Stomach (tissue), 8 donors: ENCODE measurements at regions not wholly inside any gene's neighbourhood (a gene's known extent, or its start where the extent isn't known, plus 50 kb on each side); places are given as distances from the start of the nearest gene placed in this dataset.
A peak's percentile ranks its signal among the peaks of the same experiment; 100 is the strongest.

Experiments used
- DNase-seq, 2 donors: peaks; one replicate each; pipeline versions ENCODE4 v3.0.0 to v3.0.0-alpha.2; 2013 to 2019
- H3K27ac ChIP-seq, 5 donors: fragments of 200-600 bp in 4 of 5; sonication (generic) in 4 of 5; one replicate each; pipeline ENCODE4 v1.5.1; 2013 to 2019; ENCODE audit warnings: mild to moderate bottlenecking in 1 of 5, moderate library complexity in 1 of 5
- H3K27me3 ChIP-seq, 3 donors: fragments of 200-600 bp; sonication (generic); one replicate each; pipeline ENCODE4 v1.5.1; 2017 to 2019; ENCODE audit warnings: mixed run types in 1 of 3
- H3K36me3 ChIP-seq, 4 donors: fragments of 200-600 bp; sonication (generic); 1 replicate in 3 of 4; 2 replicates in 1 of 4; pipeline ENCODE4 v1.5.1; 2016 to 2019
- H3K4me1 ChIP-seq, 4 donors: fragments of 200-600 bp; sonication (generic); one replicate each; pipeline ENCODE4 v1.5.1; 2016 to 2019
- H3K4me3 ChIP-seq, 4 donors: fragments of 200-600 bp; sonication (generic) in 3 of 4; one replicate each; pipeline ENCODE4 v1.5.1; 2016 to 2019; ENCODE audit warnings: mild to moderate bottlenecking in 1 of 4
- H3K9me3 ChIP-seq, 4 donors: fragments of 200-600 bp; sonication (generic); one replicate each; pipeline ENCODE4 v1.5.1; 2016 to 2019
- CTCF ChIP-seq, 7 experiments: fragments of 450-650 bp in 4 of 7; fragments of 200-600 bp in 3 of 7; sonication (generic) in 3 of 7; IDR thresholded peaks; one replicate each; pipeline ENCODE4 v1.5.1; 2016 to 2019; ENCODE audit warnings: antibody characterized with exemption in 7 of 7, control low read depth in 2 of 7, mild to moderate bottlenecking in 1 of 7
- EP300 ChIP-seq: sonication (generic); formaldehyde crosslinking; IDR thresholded peaks from one replicate; pipeline ENCODE4 v1.6.1; 2017; ENCODE audit warnings: antibody characterized with exemption
- POLR2A ChIP-seq, 4 donors: fragments of 450-650 bp; IDR thresholded peaks; one replicate each; pipeline ENCODE4 v1.6.1; 2016; ENCODE audit warnings: antibody characterized with exemption in 4 of 4, control low read depth in 2 of 4, mild to moderate bottlenecking in 1 of 4, moderate library complexity in 1 of 4
- POLR2AphosphoS5 ChIP-seq, 3 donors: sonication (generic); formaldehyde crosslinking; IDR thresholded peaks; one replicate each; pipeline ENCODE4 v1.6.1; 2016; ENCODE audit warnings: antibody characterized with exemption in 3 of 3
- WGBS, 5 donors: extraction: QIAGEN DNeasy Blood & Tissue Kit in 3 of 5; methylation state at CpG; one replicate each; pipeline versions ENCODE4 v1.1.5 to v1.1.7; 2013 to 2018; 5-methylcytosine and 5-hydroxymethylcytosine counted together
- intact Hi-C: fragments of 100-400 bp; cut with DNase I; formaldehyde crosslinking; loops from one replicate; pipeline ENCODE4 v1.15.1; 2023; ENCODE audit warnings: low total_unique reads
- donor health status: healthy with polysubstance abuse.
- donor health status: Bipolar disorder and iron deficiency.
- donor health status: healthy.

- WGBS, 5 donors: 48 to 55% (median 51%) methylated on average over 1 of the region's 1 CpG
- DNase-seq: peak in 1 of 2 donors; percentile 1
- Histone ChIP-seq H3K36me3 (no peaks in the 10 kb centered on the region), H3K4me3 (no peak overlapping the region), H3K4me1 (no peaks in the 10 kb centered on the region), H3K9me3 (peaks cover 0 to 7% (median 0%) of the 10 kb centered on the region in 4 donors), H3K27ac (no peak overlapping the region), H3K27me3 (no peaks in the 10 kb centered on the region)
- TF ChIP-seq CTCF (IDR thresholded peaks at IDR 0.05) (no peak), POLR2A (IDR thresholded peaks at IDR 0.05) (no peak), POLR2AphosphoS5 (IDR thresholded peaks at IDR 0.05) (no peak), EP300 (no peak)
- intact Hi-C loops: no loop called here
These were observed 721.2 kb downstream of the LUZP2 start for GRCh38 chr11:25218036-25218435.

DNA sequence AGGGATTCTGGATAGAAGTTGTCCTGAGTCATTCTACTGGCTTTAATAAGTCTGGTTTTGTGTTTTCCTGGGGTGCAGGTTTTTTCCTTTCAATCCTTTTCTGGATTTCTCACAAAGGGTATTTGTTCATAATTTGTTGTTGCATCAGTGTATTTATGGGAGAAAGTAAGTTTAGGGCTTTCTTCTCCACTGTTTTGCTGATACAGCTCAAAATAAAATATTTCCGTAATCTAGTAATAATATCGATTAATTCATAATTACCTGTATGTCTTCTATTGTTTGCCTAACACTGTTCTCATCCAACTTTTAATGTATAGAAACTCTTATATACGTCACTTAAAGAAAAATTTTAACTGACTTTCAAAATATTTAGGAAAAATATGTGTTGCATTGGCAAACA lies 728.2 kb downstream of the LUZP2 start:
- Histone ChIP-seq H3K4me3 (no peak overlapping the region), H3K4me1 (no peaks in the 10 kb centered on the region), H3K9me3 (peaks cover 0 to 7% (median 2%) of the 10 kb centered on the region in 4 donors), H3K27me3 (no peaks in the 10 kb centered on the region), H3K36me3 (no peaks in the 10 kb centered on the region), H3K27ac (no peak overlapping the region)
- TF ChIP-seq POLR2A (IDR thresholded peaks at IDR 0.05) (no peak), CTCF (IDR thresholded peaks at IDR 0.05) (no peak), EP300 (no peak), POLR2AphosphoS5 (IDR thresholded peaks at IDR 0.05) (no peak)
- 52 to 92% (median 85%) methylated on average over 3 of the region's 3 CpGs for WGBS, 5 donors
- DNase-seq: no peak
- intact Hi-C loops: no loop called here

- Histone ChIP-seq H3K4me3 (no peak overlapping the region), H3K27ac (no peak overlapping the region), H3K4me1 (no peaks in the 10 kb centered on the region), H3K36me3 (no peaks in the 10 kb centered on the region), H3K27me3 (no peaks in the 10 kb centered on the region), H3K9me3 (peaks cover 0 to 11% (median 2%) of the 10 kb centered on the region in 4 donors)
- TF ChIP-seq EP300: no peak
- no peak for TF ChIP-seq POLR2A (IDR thresholded peaks at IDR 0.05)
- no peak for TF ChIP-seq POLR2AphosphoS5 (IDR thresholded peaks at IDR 0.05)
- no peak for TF ChIP-seq CTCF (IDR thresholded peaks at IDR 0.05)
- intact Hi-C loops: no loop called here
- no peak for DNase-seq
These were observed 746.1 kb downstream of the LUZP2 start for GRCh38 chr11:25242928-25243327.

GRCh38 chr11:25244126-25244525 lies 747.3 kb downstream of the LUZP2 start:
- H3K27ac ChIP-seq: no peak overlapping the region
- no peaks in the 10 kb centered on the region for H3K4me1 ChIP-seq
- WGBS, 5 donors: 92 to 97% (median 93%) methylated on average over 2 of the region's 2 CpGs
- H3K27me3 ChIP-seq: no peaks in the 10 kb centered on the region
- intact Hi-C loops: no loop called here
- H3K36me3 ChIP-seq: no peaks in the 10 kb centered on the region
- no peak overlapping the region for H3K4me3 ChIP-seq
- peaks cover 0 to 11% (median 2%) of the 10 kb centered on the region in 4 donors for H3K9me3 ChIP-seq
- no peak for TF ChIP-seq POLR2A (IDR thresholded peaks at IDR 0.05)
- no peak for TF ChIP-seq EP300
- TF ChIP-seq POLR2AphosphoS5 (IDR thresholded peaks at IDR 0.05): no peak
- no peak for TF ChIP-seq CTCF (IDR thresholded peaks at IDR 0.05)
- no peak for DNase-seq
